Activated naive CD8-positive, alpha-beta T cell treated with anti-CD3 and anti-CD28 coated beads, Interleukin-2, amount 10 ng/mL, durations not matched to agents 7 days and 5 days (primary cell): ENCODE measurements at regions not wholly inside any gene's neighbourhood (a gene's known extent, or its start where the extent isn't known, plus 50 kb on each side); places are given as distances from the start of the nearest gene placed in this dataset.

Source experiments
- ATAC-seq: fragments of 150-1000 bp; cut with Tn5 transposase; one replicate; pipeline ENCODE4 v1.10.0; 2021; ENCODE audit warnings: low read depth, moderate library complexity
- POLR2A ChIA-PET: fragments of 350-600 bp; sonication (Branson Sonifier 250); formaldehyde crosslinking; loops from one replicate; lab custom pipeline; 2021; ENCODE audit warnings: antibody characterized with exemption; lab: Charles Lee
- DNase-seq: peaks from one replicate; pipeline ENCODE4 v3.0.0; 2021
- H3K27ac Mint-ChIP-seq: one replicate; pipeline ENCODE4 v1.8.0; 2022; ENCODE audit warnings: mild to moderate bottlenecking, mixed read lengths
- H3K27me3 Mint-ChIP-seq: one replicate; pipeline ENCODE4 v1.8.0; 2022; ENCODE audit warnings: mild to moderate bottlenecking, moderate library complexity, mixed read lengths
- H3K36me3 Mint-ChIP-seq: one replicate; pipeline ENCODE4 v1.8.0; 2021; ENCODE audit warnings: mild to moderate bottlenecking, mixed read lengths
- H3K4me1 Mint-ChIP-seq: one replicate; pipeline ENCODE4 v1.8.0; 2021; ENCODE audit warnings: mixed read lengths
- H3K4me3 Mint-ChIP-seq: one replicate; pipeline ENCODE4 v1.8.0; 2022; ENCODE audit warnings: mild to moderate bottlenecking, moderate library complexity, mixed read lengths
- H3K9me3 Mint-ChIP-seq: one replicate; pipeline ENCODE4 v1.8.0; 2021; ENCODE audit warnings: mixed read lengths

GRCh38 chr17:79424471-79425185 lies 186.2 kb downstream of the RBFOX3 start:
- Mint-ChIP-seq H3K27ac (no peak overlapping the region), H3K27me3 (no peaks in the 10 kb centered on the region), H3K36me3 (no peaks in the 10 kb centered on the region), H3K4me1 (no peaks in the 10 kb centered on the region), H3K9me3 (no peaks in the 10 kb centered on the region), H3K4me3 (no peak overlapping the region)
- no peak for ATAC-seq
- POLR2A ChIA-PET = no interaction called here
- DNase-seq = no peak

- ATAC-seq = no peak
- Mint-ChIP-seq H3K4me1 (no peaks in the 10 kb centered on the region), H3K27ac (no peak overlapping the region), H3K27me3 (no peaks in the 10 kb centered on the region), H3K4me3 (no peak overlapping the region), H3K9me3 (no peaks in the 10 kb centered on the region), H3K36me3 (no peaks in the 10 kb centered on the region)
- DNase-seq = no peak
- POLR2A ChIA-PET = no interaction called here
These were observed 186.9 kb downstream of the RBFOX3 start for GRCh38 chr17:79423811-79424465.

- DNase-seq = no peak
- no peaks in the 10 kb centered on the region for H3K9me3 Mint-ChIP-seq
- no peak overlapping the region for H3K4me3 Mint-ChIP-seq
- no peak for ATAC-seq
- POLR2A ChIA-PET = no interaction called here
- H3K36me3 Mint-ChIP-seq = no peaks in the 10 kb centered on the region
- H3K27me3 Mint-ChIP-seq = no peaks in the 10 kb centered on the region
- H3K27ac Mint-ChIP-seq = no peak overlapping the region
- H3K4me1 Mint-ChIP-seq = no peaks in the 10 kb centered on the region
These were observed 188.6 kb downstream of the RBFOX3 start for GRCh38 chr17:79422236-79422635.

- H3K27me3 Mint-ChIP-seq = no peaks in the 10 kb centered on the region
- DNase-seq (no peak), ATAC-seq (no peak)
- H3K4me1 Mint-ChIP-seq = no peaks in the 10 kb centered on the region
- no peaks in the 10 kb centered on the region for H3K36me3 Mint-ChIP-seq
- H3K4me3 Mint-ChIP-seq = no peak overlapping the region
- POLR2A ChIA-PET = no interaction called here
- no peak overlapping the region for H3K27ac Mint-ChIP-seq
- no peaks in the 10 kb centered on the region for H3K9me3 Mint-ChIP-seq
These were observed 190.3 kb downstream of the RBFOX3 start for GRCh38 chr17:79420318-79421243.

- Mint-ChIP-seq H3K36me3 (no peaks in the 10 kb centered on the region), H3K27ac (no peak overlapping the region), H3K4me3 (no peak overlapping the region), H3K27me3 (peaks cover 2% of the 10 kb centered on the region), H3K9me3 (no peaks in the 10 kb centered on the region), H3K4me1 (no peaks in the 10 kb centered on the region)
- POLR2A ChIA-PET = no interaction called here
- ATAC-seq = no peak
- no peak for DNase-seq
These were observed 193.3 kb downstream of the RBFOX3 start for GRCh38 chr17:79417476-79417988.

- no peak for ATAC-seq
- no peaks in the 10 kb centered on the region for H3K4me1 Mint-ChIP-seq
- POLR2A ChIA-PET = no interaction called here
- no peak overlapping the region for H3K4me3 Mint-ChIP-seq
- peaks cover 2% of the 10 kb centered on the region for H3K27me3 Mint-ChIP-seq
- H3K27ac Mint-ChIP-seq = no peak overlapping the region
- H3K9me3 Mint-ChIP-seq = no peaks in the 10 kb centered on the region
- no peaks in the 10 kb centered on the region for H3K36me3 Mint-ChIP-seq
- DNase-seq = no peak
These were observed 194.9 kb downstream of the RBFOX3 start for GRCh38 chr17:79415909-79416308.

GRCh38 chr17:79415365-79415764 lies 195.5 kb downstream of the RBFOX3 start:
- H3K36me3 Mint-ChIP-seq = no peaks in the 10 kb centered on the region
- H3K27me3 Mint-ChIP-seq = peaks cover 2% of the 10 kb centered on the region
- H3K4me3 Mint-ChIP-seq = no peak overlapping the region
- DNase-seq (no peak), ATAC-seq (no peak)
- no peaks in the 10 kb centered on the region for H3K9me3 Mint-ChIP-seq
- H3K4me1 Mint-ChIP-seq = no peaks in the 10 kb centered on the region
- POLR2A ChIA-PET = no interaction called here
- H3K27ac Mint-ChIP-seq = no peak overlapping the region

- H3K27me3 Mint-ChIP-seq = peaks cover 2% of the 10 kb centered on the region
- H3K27ac Mint-ChIP-seq = no peak overlapping the region
- no peaks in the 10 kb centered on the region for H3K36me3 Mint-ChIP-seq
- POLR2A ChIA-PET = no interaction called here
- ATAC-seq (no peak), DNase-seq (no peak)
- no peak overlapping the region for H3K4me3 Mint-ChIP-seq
- H3K4me1 Mint-ChIP-seq = no peaks in the 10 kb centered on the region
- no peaks in the 10 kb centered on the region for H3K9me3 Mint-ChIP-seq
These were observed 196.0 kb downstream of the RBFOX3 start for GRCh38 chr17:79414793-79415211.

GRCh38 chr17:79414063-79414792 lies 196.6 kb downstream of the RBFOX3 start:
- Mint-ChIP-seq H3K27me3 (peaks cover 2% of the 10 kb centered on the region), H3K4me3 (no peak overlapping the region), H3K36me3 (no peaks in the 10 kb centered on the region), H3K9me3 (no peaks in the 10 kb centered on the region), H3K4me1 (no peaks in the 10 kb centered on the region), H3K27ac (no peak overlapping the region)
- POLR2A ChIA-PET = no interaction called here
- DNase-seq (no peak), ATAC-seq (no peak)

GRCh38 chr17:79413611-79414010 lies 197.2 kb downstream of the RBFOX3 start:
- Mint-ChIP-seq H3K27me3 (peaks cover 5% of the 10 kb centered on the region), H3K9me3 (no peaks in the 10 kb centered on the region), H3K27ac (no peak overlapping the region), H3K36me3 (no peaks in the 10 kb centered on the region), H3K4me1 (no peaks in the 10 kb centered on the region), H3K4me3 (no peak overlapping the region)
- POLR2A ChIA-PET = no interaction called here
- ATAC-seq = no peak
- DNase-seq = no peak

GRCh38 chr17:79412886-79413390 lies 197.9 kb downstream of the RBFOX3 start:
- no peak overlapping the region for H3K4me3 Mint-ChIP-seq
- POLR2A ChIA-PET = no interaction called here
- no peak for DNase-seq
- H3K27me3 Mint-ChIP-seq = peaks cover 10% of the 10 kb centered on the region
- no peaks in the 10 kb centered on the region for H3K9me3 Mint-ChIP-seq
- no peak for ATAC-seq
- H3K27ac Mint-ChIP-seq = no peak overlapping the region
- no peaks in the 10 kb centered on the region for H3K4me1 Mint-ChIP-seq
- H3K36me3 Mint-ChIP-seq = no peaks in the 10 kb centered on the region

GRCh38 chr17:79412110-79412509 lies 198.7 kb downstream of the RBFOX3 start:
- H3K4me3 Mint-ChIP-seq = no peak overlapping the region
- ATAC-seq (no peak), DNase-seq (no peak)
- POLR2A ChIA-PET = no interaction called here
- H3K27me3 Mint-ChIP-seq = peaks cover 17% of the 10 kb centered on the region
- no peaks in the 10 kb centered on the region for H3K9me3 Mint-ChIP-seq
- H3K36me3 Mint-ChIP-seq = no peaks in the 10 kb centered on the region
- H3K27ac Mint-ChIP-seq = no peak overlapping the region
- no peaks in the 10 kb centered on the region for H3K4me1 Mint-ChIP-seq

GRCh38 chr17:79411419-79411818 lies 199.4 kb downstream of the RBFOX3 start:
- no peak for DNase-seq
- H3K36me3 Mint-ChIP-seq = no peaks in the 10 kb centered on the region

More at GRCh38 chr17:79411419-79411818, 199.4 kb downstream of the RBFOX3 start:
- ATAC-seq = no peak
- Mint-ChIP-seq H3K27ac (no peak overlapping the region), H3K27me3 (peaks cover 24% of the 10 kb centered on the region), H3K9me3 (no peaks in the 10 kb centered on the region), H3K4me3 (no peak overlapping the region), H3K4me1 (no peaks in the 10 kb centered on the region)
- POLR2A ChIA-PET = no interaction called here
